Fibroblast of the aortic adventitia (primary cell): ENCODE measurements at regions not wholly inside any gene's neighbourhood (a gene's known extent, or its start where the extent isn't known, plus 50 kb on each side); places are given as distances from the start of the nearest gene placed in this dataset.

Experiments
- DNase-seq: peaks from one replicate; pipeline ENCODE4 v3.0.0-alpha.2; 2010; ENCODE audit warnings: low read depth
- H3K4me3 ChIP-seq: 2 replicates; pipeline ENCODE4 v1.5.1; 2011; ENCODE audit warnings: low read depth, mild to moderate bottlenecking, control low read depth, low read length, moderate library complexity
- CTCF ChIP-seq: IDR thresholded peaks from 2 replicates; pipeline ENCODE4 v1.5.1; 2011; ENCODE audit warnings: mild to moderate bottlenecking, low read length, control low read depth, inconsistent platforms; ENCODE audit not compliant: insufficient read depth

GRCh38 chr5:35457912-35458823, 159.5 kb upstream of the SPEF2 start:
- no peak overlapping the region for H3K4me3 ChIP-seq
- no peak for TF ChIP-seq CTCF
- no peak for DNase-seq

GRCh38 chr5:35456506-35456905, 161.2 kb upstream of the SPEF2 start:
- no peak for TF ChIP-seq CTCF
- H3K4me3 ChIP-seq, result no peak overlapping the region
- DNase-seq, result no peak

GRCh38 chr5:35454011-35454525, 163.6 kb upstream of the SPEF2 start:
- no peak overlapping the region for H3K4me3 ChIP-seq
- TF ChIP-seq CTCF, result no peak
- DNase-seq, result no peak

DNA sequence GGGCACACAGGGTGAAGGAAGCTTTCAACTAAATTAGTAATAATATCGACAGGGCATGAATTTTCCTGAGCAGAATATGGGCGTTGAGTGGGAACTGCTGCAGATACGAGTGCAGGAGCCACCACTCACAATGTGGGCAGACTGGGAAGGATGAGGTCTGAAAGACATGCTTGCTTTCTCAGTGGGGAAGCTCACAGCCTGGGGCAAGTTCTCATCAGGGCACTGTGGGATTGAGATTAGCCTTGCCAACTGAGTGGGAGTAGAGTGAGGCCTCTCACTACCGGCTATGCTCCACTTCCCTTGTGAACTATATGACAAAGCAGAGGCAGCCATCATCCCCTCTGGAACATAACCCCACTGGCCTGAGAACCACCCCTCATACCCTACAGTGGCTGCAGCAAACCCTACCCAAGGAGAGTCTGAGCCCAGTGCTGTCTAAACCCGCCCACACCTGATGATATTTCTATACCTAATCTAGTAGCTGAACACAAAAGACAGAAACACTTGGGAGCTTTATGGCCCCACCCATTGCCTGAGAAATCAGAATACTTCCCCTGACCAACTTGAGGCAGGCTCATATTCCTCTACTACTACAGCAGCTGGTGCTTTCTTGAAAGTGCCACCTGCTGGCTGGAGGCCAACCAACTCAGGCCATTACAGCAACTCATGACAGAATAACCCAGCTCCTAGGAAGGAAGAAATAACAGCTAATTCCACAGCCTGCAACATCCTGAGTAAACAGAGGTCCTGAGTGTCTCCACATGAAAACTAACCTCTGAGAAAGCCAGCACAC, 173.7 kb upstream of the SPEF2 start:
- H3K4me3 ChIP-seq, result no peak overlapping the region
- TF ChIP-seq CTCF, result no peak
- DNase-seq, result no peak

GRCh38 chr5:35442885-35443639, 174.6 kb upstream of the SPEF2 start:
- TF ChIP-seq CTCF, result no peak
- DNase-seq, result no peak
- H3K4me3 ChIP-seq, result no peak overlapping the region

DNA sequence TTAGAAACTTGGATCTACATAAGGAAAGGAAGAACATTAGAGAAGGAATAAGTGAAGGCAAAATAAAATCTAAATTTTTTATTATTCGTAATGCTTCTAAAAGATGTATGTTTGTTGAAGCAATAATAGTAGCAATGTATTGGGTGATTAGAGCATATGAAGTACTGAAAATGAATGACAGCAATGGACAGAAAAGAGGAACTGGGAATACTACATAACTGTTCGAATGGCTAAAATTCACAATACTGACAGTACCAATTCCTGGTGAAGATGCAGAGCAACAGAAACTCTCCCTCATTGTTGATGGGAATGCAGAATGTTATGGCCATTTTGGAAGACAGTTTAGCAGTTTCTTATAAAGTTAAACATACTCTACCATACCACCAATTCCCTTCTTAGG, 177.3 kb upstream of the SPEF2 start:
- TF ChIP-seq CTCF, result no peak
- no peak for DNase-seq
- H3K4me3 ChIP-seq, result no peak overlapping the region
